ENCODE measurements at regions not wholly inside any gene's neighbourhood (a gene's known extent, or its start where the extent isn't known, plus 50 kb on each side); places are given as distances from the start of the nearest gene placed in this dataset.

DNA sequence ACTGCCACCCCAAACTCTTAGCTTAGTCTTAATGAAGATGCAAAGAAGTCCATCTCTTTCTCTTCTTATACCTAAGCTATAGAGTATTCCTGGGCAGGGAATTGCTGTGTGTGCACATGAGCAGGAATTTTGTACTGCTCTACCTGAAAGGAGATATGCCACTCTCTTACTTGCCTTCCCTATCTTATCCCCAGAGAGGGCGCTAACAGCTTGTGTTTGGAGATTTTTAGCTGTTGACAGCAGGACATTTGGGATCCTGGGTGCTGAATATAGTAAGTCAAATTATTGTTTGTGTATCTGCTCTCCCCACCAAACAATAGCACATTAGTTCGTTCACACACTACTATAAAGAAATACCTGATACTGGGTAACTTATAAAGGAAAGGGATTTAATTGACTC is 159.5 kb downstream of the GABRG2 start:
- TF ChIP-seq EZH2 (IDR thresholded peaks at IDR 0.05; ENCODE audit: borderline replicate concordance), result no peak
- TF ChIP-seq EZH2phosphoT487 (IDR thresholded peaks at IDR 0.05; ENCODE audit: low read depth, severe bottlenecking, unreplicated experiment), result no peak
- TF ChIP-seq CTCF (IDR thresholded peaks at IDR 0.05; ENCODE audit: poor library complexity), result no peak
- WGBS (ENCODE audit: low lambda C conversion rate, missing lambda C conversion rate), result 61% methylated on average over 2 of the region's 2 CpGs
- Histone ChIP-seq H3K9me2 (replicated peaks; ENCODE audit: insufficient read depth) (no peaks in the 10 kb centered on the region), H3K4me1 (ENCODE audit: insufficient read depth) (no peaks in the 10 kb centered on the region), H2AFZ (no peak overlapping the region), H3K27me3 (no peaks in the 10 kb centered on the region), H3K36me3 (replicated peaks; ENCODE audit: insufficient read depth, low read depth) (no peaks in the 10 kb centered on the region), H3K4me3 (no peak overlapping the region), H4K20me1 (ENCODE audit: insufficient read depth, poor library complexity, severe bottlenecking) (no peaks in the 10 kb centered on the region), H3K4me2 (no peak overlapping the region), H3K27ac (no peak overlapping the region), H3K79me2 (no peaks in the 10 kb centered on the region), H3K9me3 (ENCODE audit: low read depth) (no peaks in the 10 kb centered on the region)
- DNase-seq (ENCODE audit: low spot score), result no peak

- WGBS (ENCODE audit: low lambda C conversion rate, missing lambda C conversion rate), result 84% methylated on average over 3 of the region's 3 CpGs
- Histone ChIP-seq H2AFZ (no peak overlapping the region), H3K79me2 (no peaks in the 10 kb centered on the region), H3K9me2 (replicated peaks; ENCODE audit: insufficient read depth) (no peaks in the 10 kb centered on the region), H4K20me1 (ENCODE audit: insufficient read depth, poor library complexity, severe bottlenecking) (no peaks in the 10 kb centered on the region), H3K4me2 (no peak overlapping the region), H3K4me3 (no peak overlapping the region), H3K27ac (no peak overlapping the region), H3K4me1 (ENCODE audit: insufficient read depth) (no peaks in the 10 kb centered on the region), H3K36me3 (replicated peaks; ENCODE audit: insufficient read depth, low read depth) (no peaks in the 10 kb centered on the region), H3K9me3 (ENCODE audit: low read depth) (no peaks in the 10 kb centered on the region), H3K27me3 (no peaks in the 10 kb centered on the region)
- no peak for DNase-seq (ENCODE audit: low spot score)
- TF ChIP-seq CTCF (IDR thresholded peaks at IDR 0.05; ENCODE audit: poor library complexity) (no peak), EZH2phosphoT487 (IDR thresholded peaks at IDR 0.05; ENCODE audit: low read depth, severe bottlenecking, unreplicated experiment) (no peak), EZH2 (IDR thresholded peaks at IDR 0.05; ENCODE audit: borderline replicate concordance) (no peak)
Observed at GRCh38 chr5:162230348-162230747, 162.8 kb downstream of the GABRG2 start.

GRCh38 chr5:162231522-162231921 is 163.9 kb downstream of the GABRG2 start:
- Histone ChIP-seq H3K9me3 (ENCODE audit: low read depth) (no peaks in the 10 kb centered on the region), H3K4me2 (no peak overlapping the region), H3K27ac (no peak overlapping the region), H4K20me1 (ENCODE audit: insufficient read depth, poor library complexity, severe bottlenecking) (no peaks in the 10 kb centered on the region), H3K36me3 (replicated peaks; ENCODE audit: insufficient read depth, low read depth) (no peaks in the 10 kb centered on the region), H3K4me3 (no peak overlapping the region), H3K79me2 (no peaks in the 10 kb centered on the region), H3K4me1 (ENCODE audit: insufficient read depth) (no peaks in the 10 kb centered on the region), H2AFZ (no peak overlapping the region), H3K9me2 (replicated peaks; ENCODE audit: insufficient read depth) (no peaks in the 10 kb centered on the region), H3K27me3 (no peaks in the 10 kb centered on the region)
- WGBS (ENCODE audit: low lambda C conversion rate, missing lambda C conversion rate), result 64% methylated on average over 1 of the region's 1 CpG
- no peak for DNase-seq (ENCODE audit: low spot score)
- TF ChIP-seq CTCF (IDR thresholded peaks at IDR 0.05; ENCODE audit: poor library complexity), result no peak
- TF ChIP-seq EZH2phosphoT487 (IDR thresholded peaks at IDR 0.05; ENCODE audit: low read depth, severe bottlenecking, unreplicated experiment), result no peak
- no peak for TF ChIP-seq EZH2 (IDR thresholded peaks at IDR 0.05; ENCODE audit: borderline replicate concordance)

GRCh38 chr5:162240734-162241133 is 173.2 kb downstream of the GABRG2 start:
- H3K79me2 ChIP-seq, result no peaks in the 10 kb centered on the region
- H3K27ac ChIP-seq, result no peak overlapping the region
- H3K27me3 ChIP-seq, result no peaks in the 10 kb centered on the region
- no peaks in the 10 kb centered on the region for H3K4me1 ChIP-seq (ENCODE audit: insufficient read depth)
- H3K9me3 ChIP-seq (ENCODE audit: low read depth), result no peaks in the 10 kb centered on the region
- H2AFZ ChIP-seq, result no peak overlapping the region
- no peak for DNase-seq (ENCODE audit: low spot score)
- H3K9me2 ChIP-seq (replicated peaks; ENCODE audit: insufficient read depth), result no peaks in the 10 kb centered on the region
- no peak overlapping the region for H3K4me2 ChIP-seq
- TF ChIP-seq EZH2phosphoT487 (IDR thresholded peaks at IDR 0.05; ENCODE audit: low read depth, severe bottlenecking, unreplicated experiment) (no peak), CTCF (IDR thresholded peaks at IDR 0.05; ENCODE audit: poor library complexity) (no peak), EZH2 (IDR thresholded peaks at IDR 0.05; ENCODE audit: borderline replicate concordance) (no peak)
- no peaks in the 10 kb centered on the region for H3K36me3 ChIP-seq (replicated peaks; ENCODE audit: insufficient read depth, low read depth)
- no peaks in the 10 kb centered on the region for H4K20me1 ChIP-seq (ENCODE audit: insufficient read depth, poor library complexity, severe bottlenecking)
- H3K4me3 ChIP-seq, result no peak overlapping the region
